Stimulated activated CD4-positive, alpha-beta T cell treated with anti-CD3 and anti-CD28 coated beads, Interleukin-12 subunit alpha, Interleukin-12 subunit beta, amount 100 ng/mL, for 48 hours (primary cell): ENCODE measurements at regions not wholly inside any gene's neighbourhood (a gene's known extent, or its start where the extent isn't known, plus 50 kb on each side); places are given as distances from the start of the nearest gene placed in this dataset.

Experiments used
- DNase-seq, 3 donors: peaks; one replicate each; pipeline ENCODE4 v3.0.0-alpha.2; 2020; ENCODE audit warnings: low read depth in 2 of 3, low spot score in 1 of 3

GRCh38 chr1:61627365-61627764, 97.6 kb downstream of the TM2D1 start:
- no peak for DNase-seq

GRCh38 chr1:61626816-61627215, 98.1 kb downstream of the TM2D1 start:
- no peak for DNase-seq

GRCh38 chr1:61623852-61624251, 101.1 kb downstream of the TM2D1 start:
- DNase-seq: no peak

GRCh38 chr1:61620536-61620935, 104.4 kb downstream of the TM2D1 start:
- no peak for DNase-seq

- DNase-seq: no peak
Observed at GRCh38 chr1:61618755-61619154, 106.2 kb downstream of the TM2D1 start.

GRCh38 chr1:61618193-61618592, 106.7 kb downstream of the TM2D1 start:
- no peak for DNase-seq

- no peak for DNase-seq
Observed at GRCh38 chr1:61616830-61617229, 108.1 kb downstream of the TM2D1 start.

- DNase-seq: no peak
Observed at GRCh38 chr1:61612602-61613001, 112.3 kb downstream of the TM2D1 start.

GRCh38 chr1:61609040-61609439, 115.9 kb downstream of the TM2D1 start:
- no peak for DNase-seq

- DNase-seq: no peak
Observed at GRCh38 chr1:61607448-61607847, 117.5 kb downstream of the TM2D1 start.

- no peak for DNase-seq
Observed at GRCh38 chr1:61606448-61607312, 118.3 kb downstream of the TM2D1 start.

GRCh38 chr1:61605607-61606321, 119.2 kb downstream of the TM2D1 start:
- no peak for DNase-seq

- no peak for DNase-seq
Observed at GRCh38 chr1:61604684-61605083, 120.3 kb downstream of the TM2D1 start.

GRCh38 chr1:61604261-61604660, 120.7 kb downstream of the TM2D1 start:
- DNase-seq: no peak

GRCh38 chr1:61602663-61603062, 122.3 kb downstream of the TM2D1 start:
- no peak for DNase-seq

GRCh38 chr1:61597601-61598000, 127.3 kb downstream of the TM2D1 start:
- no peak for DNase-seq

GRCh38 chr1:61593331-61593730, 131.6 kb downstream of the TM2D1 start:
- DNase-seq: no peak

- no peak for DNase-seq
Observed at GRCh38 chr1:61591351-61591750, 133.6 kb downstream of the TM2D1 start.

GRCh38 chr1:61588736-61589672, 135.9 kb downstream of the TM2D1 start:
- DNase-seq: peak; percentile 37 to 71 (median 46)

GRCh38 chr1:61585714-61586113, 139.2 kb downstream of the TM2D1 start:
- no peak for DNase-seq

GRCh38 chr1:61583703-61584102, 141.2 kb downstream of the TM2D1 start:
- no peak for DNase-seq
